SJSA1 (cell line): ENCODE measurements at regions not wholly inside any gene's neighbourhood (a gene's known extent, or its start where the extent isn't known, plus 50 kb on each side); places are given as distances from the start of the nearest gene placed in this dataset.

Source experiments
- DNase-seq, 2 experiments: peaks; one replicate each; pipeline ENCODE4 v3.0.0-alpha.2; 2015 to 2020; ENCODE audit warnings: low spot score in 2 of 2, low read depth in 1 of 2
- H3K27ac ChIP-seq: fragments of 250-450 bp; sonication (Bioruptor Pico); 2 replicates; pipeline ENCODE4 v1.5.1; 2020; ENCODE audit warnings: mild to moderate bottlenecking, moderate library complexity
- H3K27me3 ChIP-seq: fragments of 250-450 bp; sonication (Bioruptor Pico); replicated peaks from 2 replicates; pipeline ENCODE4 v1.5.1; 2020; ENCODE audit warnings: mild to moderate bottlenecking, moderate library complexity
- H3K36me3 ChIP-seq: fragments of 250-450 bp; sonication (Bioruptor Pico); 2 replicates; pipeline ENCODE4 v1.5.1; 2020; ENCODE audit warnings: mild to moderate bottlenecking
- H3K4me1 ChIP-seq: fragments of 250-450 bp; sonication (Bioruptor Pico); replicated peaks from 2 replicates; pipeline ENCODE4 v1.6.1; 2021; ENCODE audit warnings: mild to moderate bottlenecking
- H3K4me3 ChIP-seq: fragments of 250-450 bp; sonication (Bioruptor Pico); 2 replicates; pipeline ENCODE4 v1.5.1; 2020; ENCODE audit warnings: mild to moderate bottlenecking
- H3K9me3 ChIP-seq: fragments of 250-450 bp; sonication (Bioruptor Pico); replicated peaks from 2 replicates; pipeline ENCODE4 v1.5.1; 2020; ENCODE audit warnings: mild to moderate bottlenecking

- Histone ChIP-seq H3K27ac (no peak overlapping the region), H3K9me3 (no peaks in the 10 kb centered on the region), H3K36me3 (no peaks in the 10 kb centered on the region), H3K4me1 (no peaks in the 10 kb centered on the region), H3K27me3 (no peaks in the 10 kb centered on the region; the same call in 1 of the 2 replicates), H3K4me3 (no peak overlapping the region)
- peak in 1 of 2 experiments; percentile 20 for DNase-seq
These were observed 411.7 kb downstream of the C6orf118 start for GRCh38 chr6:164897523-164898235.

GRCh38 chr6:164889980-164890379, 419.4 kb downstream of the C6orf118 start:
- no peaks in the 10 kb centered on the region; the same call in none of the 2 replicates for H3K27me3 ChIP-seq
- H3K4me1 ChIP-seq = no peaks in the 10 kb centered on the region
- H3K4me3 ChIP-seq = no peak overlapping the region
- no peaks in the 10 kb centered on the region for H3K9me3 ChIP-seq
- H3K27ac ChIP-seq = no peak overlapping the region
- DNase-seq = no peak
- no peaks in the 10 kb centered on the region for H3K36me3 ChIP-seq

DNA sequence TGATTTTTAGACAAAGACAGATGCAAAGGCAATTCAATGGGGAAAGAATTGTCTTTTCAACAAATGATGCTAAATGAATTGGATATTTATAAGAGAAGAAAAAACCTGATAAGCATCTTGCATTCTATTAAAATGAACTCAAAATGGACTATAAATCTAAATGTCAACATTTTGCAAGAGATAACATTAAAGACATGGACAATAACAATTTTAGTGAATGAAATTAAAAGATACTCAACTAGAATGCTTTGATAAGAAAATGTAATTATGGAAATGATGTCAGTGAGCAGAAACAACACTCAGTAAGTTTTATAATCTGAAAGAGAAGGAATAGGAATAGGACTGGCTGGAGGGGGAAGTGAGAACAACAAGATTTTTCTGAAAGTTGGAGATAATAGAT, 421.7 kb downstream of the C6orf118 start:
- H3K9me3 ChIP-seq = no peaks in the 10 kb centered on the region
- H3K27ac ChIP-seq = no peak overlapping the region
- H3K36me3 ChIP-seq = no peaks in the 10 kb centered on the region
- DNase-seq = no peak
- no peaks in the 10 kb centered on the region for H3K4me1 ChIP-seq
- no peaks in the 10 kb centered on the region; the same call in 1 of the 2 replicates for H3K27me3 ChIP-seq
- no peak overlapping the region for H3K4me3 ChIP-seq

DNA sequence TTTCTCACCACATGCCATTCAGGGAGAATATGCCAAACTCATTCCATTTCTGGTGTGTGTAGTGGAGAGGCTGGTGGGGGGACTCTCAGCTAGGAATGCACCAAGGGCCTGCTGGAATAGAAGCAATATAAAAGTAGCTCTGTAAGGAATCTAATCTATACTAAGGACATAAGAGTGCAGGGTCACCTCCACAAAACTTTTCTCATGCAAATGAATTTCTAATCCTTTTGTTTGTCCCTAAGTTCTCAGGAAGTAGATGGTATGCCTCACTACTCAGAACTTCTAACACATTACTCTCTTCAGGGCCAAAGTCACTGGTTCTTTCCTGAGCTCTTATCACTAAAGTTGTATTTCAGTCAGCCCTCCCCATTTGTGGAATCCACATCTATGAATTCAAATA, 427.2 kb downstream of the C6orf118 start:
- Histone ChIP-seq H3K27me3 (no peaks in the 10 kb centered on the region), H3K4me1 (no peaks in the 10 kb centered on the region), H3K9me3 (no peaks in the 10 kb centered on the region), H3K4me3 (no peak overlapping the region), H3K36me3 (no peaks in the 10 kb centered on the region), H3K27ac (no peak overlapping the region)
- no peak for DNase-seq

GRCh38 chr6:164871783-164872182, 437.6 kb downstream of the C6orf118 start:
- no peaks in the 10 kb centered on the region for H3K27me3 ChIP-seq
- no peak overlapping the region for H3K4me3 ChIP-seq
- H3K27ac ChIP-seq = no peak overlapping the region
- no peaks in the 10 kb centered on the region for H3K4me1 ChIP-seq
- DNase-seq = no peak
- H3K9me3 ChIP-seq = no peaks in the 10 kb centered on the region
- H3K36me3 ChIP-seq = no peaks in the 10 kb centered on the region

DNA sequence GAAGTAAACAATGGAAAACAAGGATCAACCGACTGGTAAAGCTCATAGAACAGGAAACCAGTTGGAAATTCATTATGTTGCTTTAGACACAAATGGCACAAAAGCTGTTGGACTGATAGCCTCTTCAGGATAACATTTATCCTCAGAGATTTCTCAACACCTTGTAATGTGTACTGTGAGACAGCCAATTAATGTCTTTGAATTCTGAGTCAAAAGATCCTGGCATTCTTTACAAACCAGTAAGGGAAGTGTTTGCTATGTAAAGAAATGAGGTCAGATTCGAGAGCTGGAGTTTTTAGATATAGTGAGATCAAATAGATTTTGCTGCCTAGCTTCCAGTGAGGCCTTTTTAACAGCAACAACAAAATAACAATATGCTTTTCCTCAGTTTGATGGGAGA, 439.2 kb downstream of the C6orf118 start:
- no peaks in the 10 kb centered on the region for H3K27me3 ChIP-seq
- H3K4me1 ChIP-seq = no peaks in the 10 kb centered on the region
- no peaks in the 10 kb centered on the region for H3K9me3 ChIP-seq

DNA sequence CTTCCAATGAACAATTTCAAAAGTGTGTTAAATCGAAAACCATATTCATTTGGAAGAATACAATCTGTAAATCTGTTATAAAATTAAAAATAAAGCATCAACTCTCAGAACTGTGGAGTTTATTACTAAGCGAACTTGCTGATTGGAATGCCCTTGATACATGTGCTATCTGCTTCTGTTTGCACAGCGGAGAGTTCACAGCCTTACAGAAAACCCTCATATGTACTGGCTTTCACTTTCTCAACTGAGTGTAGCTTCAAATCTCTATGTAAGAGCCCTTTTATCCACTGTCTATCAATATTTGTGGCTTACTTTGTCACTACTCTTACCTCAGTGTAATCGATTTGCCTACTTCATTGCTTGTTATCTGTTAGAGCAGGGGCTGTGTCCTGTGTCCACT, 447.4 kb downstream of the C6orf118 start:
- Histone ChIP-seq H3K27me3 (no peaks in the 10 kb centered on the region), H3K27ac (no peak overlapping the region), H3K9me3 (no peaks in the 10 kb centered on the region), H3K4me3 (no peak overlapping the region), H3K36me3 (no peaks in the 10 kb centered on the region), H3K4me1 (no peaks in the 10 kb centered on the region)
- no peak for DNase-seq

More for the DNA sequence above, 439.2 kb downstream of the C6orf118 start:
- Histone ChIP-seq H3K36me3 (no peaks in the 10 kb centered on the region), H3K27ac (no peak overlapping the region), H3K4me3 (no peak overlapping the region)
- no peak for DNase-seq

- no peak for DNase-seq
- Histone ChIP-seq H3K4me1 (no peaks in the 10 kb centered on the region), H3K27me3 (no peaks in the 10 kb centered on the region), H3K9me3 (no peaks in the 10 kb centered on the region), H3K4me3 (no peak overlapping the region), H3K27ac (no peak overlapping the region), H3K36me3 (no peaks in the 10 kb centered on the region)
These were observed 449.6 kb downstream of the C6orf118 start for GRCh38 chr6:164859816-164860215.

- H3K27me3 ChIP-seq = no peaks in the 10 kb centered on the region
- no peaks in the 10 kb centered on the region for H3K36me3 ChIP-seq
- no peaks in the 10 kb centered on the region for H3K9me3 ChIP-seq
- DNase-seq = no peak
- H3K27ac ChIP-seq = no peak overlapping the region
- H3K4me3 ChIP-seq = no peak overlapping the region
- H3K4me1 ChIP-seq = no peaks in the 10 kb centered on the region
These were observed 453.3 kb downstream of the C6orf118 start for GRCh38 chr6:164856138-164856537.

- Histone ChIP-seq H3K27ac (no peak overlapping the region), H3K9me3 (no peaks in the 10 kb centered on the region), H3K36me3 (no peaks in the 10 kb centered on the region), H3K4me3 (no peak overlapping the region), H3K27me3 (no peaks in the 10 kb centered on the region), H3K4me1 (no peaks in the 10 kb centered on the region)
- DNase-seq = no peak
These were observed 454.1 kb downstream of the C6orf118 start for GRCh38 chr6:164855281-164855680.

GRCh38 chr6:164854526-164854925, 454.9 kb downstream of the C6orf118 start:
- Histone ChIP-seq H3K36me3 (no peaks in the 10 kb centered on the region), H3K27me3 (no peaks in the 10 kb centered on the region), H3K27ac (no peak overlapping the region), H3K9me3 (no peaks in the 10 kb centered on the region), H3K4me1 (no peaks in the 10 kb centered on the region), H3K4me3 (no peak overlapping the region)
- no peak for DNase-seq

DNA sequence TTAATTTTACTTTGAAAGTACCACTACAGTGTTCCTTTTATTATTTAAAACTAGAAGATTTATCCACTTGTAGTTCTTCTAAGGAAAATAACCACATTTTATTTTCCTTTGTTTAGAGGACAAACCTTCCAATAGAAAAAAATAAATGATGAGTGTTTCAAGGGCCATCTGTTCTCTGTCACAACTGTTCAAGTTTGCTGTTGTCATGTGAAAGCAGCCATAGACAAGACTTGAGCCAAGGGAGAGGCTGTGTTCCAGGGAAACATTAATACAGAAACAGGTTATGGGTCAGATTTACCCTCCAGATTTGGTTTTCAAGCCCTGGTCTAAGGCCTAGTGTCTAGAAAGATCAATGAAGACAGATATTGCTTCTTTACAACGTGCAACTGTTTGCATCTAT, 463.6 kb downstream of the C6orf118 start:
- no peak for DNase-seq
- Histone ChIP-seq H3K36me3 (no peaks in the 10 kb centered on the region), H3K9me3 (no peaks in the 10 kb centered on the region), H3K4me1 (no peaks in the 10 kb centered on the region), H3K27me3 (no peaks in the 10 kb centered on the region), H3K4me3 (no peak overlapping the region), H3K27ac (no peak overlapping the region)

DNA sequence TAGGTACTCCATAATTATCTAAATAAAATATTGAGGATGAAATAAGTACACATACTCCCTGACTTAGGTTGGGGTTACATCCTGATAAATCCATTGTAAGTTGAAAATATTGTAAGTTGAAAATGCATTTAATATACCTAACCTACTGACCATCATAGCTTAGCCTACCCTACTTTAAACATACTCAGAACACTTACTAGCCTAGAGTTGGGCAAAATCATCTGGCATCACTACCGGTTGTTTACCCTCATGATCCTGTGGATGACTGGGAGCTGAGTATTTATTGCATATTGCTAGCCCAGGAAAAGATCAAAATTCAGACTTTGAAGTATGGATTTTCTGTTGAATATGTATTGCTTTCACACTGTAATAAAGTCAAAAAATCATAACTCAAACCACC, 467.3 kb downstream of the C6orf118 start:
- Histone ChIP-seq H3K4me3 (no peak overlapping the region), H3K27me3 (no peaks in the 10 kb centered on the region), H3K27ac (no peak overlapping the region), H3K9me3 (no peaks in the 10 kb centered on the region), H3K36me3 (no peaks in the 10 kb centered on the region), H3K4me1 (no peaks in the 10 kb centered on the region)
- DNase-seq = no peak

DNA sequence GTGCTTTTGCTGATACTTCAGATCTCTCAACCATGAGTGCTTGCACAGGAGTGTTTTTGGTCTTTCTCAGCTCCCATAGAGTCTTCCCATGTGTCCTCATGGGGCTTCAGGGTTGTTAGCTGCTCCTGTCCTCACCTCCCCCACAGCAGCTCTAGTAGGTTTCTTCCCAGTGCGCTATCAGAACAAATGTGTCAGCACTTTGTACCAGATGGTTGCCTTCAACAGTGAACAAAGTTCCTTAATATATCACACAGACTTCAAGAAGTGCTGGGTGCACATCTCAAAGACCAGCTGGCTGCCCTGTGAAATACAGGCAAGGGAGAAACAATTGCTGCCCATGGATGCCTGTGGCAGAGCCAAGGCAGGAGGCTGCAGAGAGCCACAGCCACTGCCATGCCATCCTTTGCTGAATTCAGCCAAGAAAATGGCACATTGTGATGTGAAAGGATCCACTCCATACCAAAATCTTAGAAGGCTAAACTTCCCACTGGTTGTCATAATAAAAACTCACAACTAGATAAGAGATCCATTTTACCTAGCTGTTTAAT, 471.3 kb downstream of the C6orf118 start:
- Histone ChIP-seq H3K4me3 (no peak overlapping the region), H3K27me3 (no peaks in the 10 kb centered on the region), H3K27ac (no peak overlapping the region), H3K9me3 (no peaks in the 10 kb centered on the region), H3K4me1 (peaks cover 13% of the 10 kb centered on the region), H3K36me3 (no peaks in the 10 kb centered on the region)
- no peak for DNase-seq

DNA sequence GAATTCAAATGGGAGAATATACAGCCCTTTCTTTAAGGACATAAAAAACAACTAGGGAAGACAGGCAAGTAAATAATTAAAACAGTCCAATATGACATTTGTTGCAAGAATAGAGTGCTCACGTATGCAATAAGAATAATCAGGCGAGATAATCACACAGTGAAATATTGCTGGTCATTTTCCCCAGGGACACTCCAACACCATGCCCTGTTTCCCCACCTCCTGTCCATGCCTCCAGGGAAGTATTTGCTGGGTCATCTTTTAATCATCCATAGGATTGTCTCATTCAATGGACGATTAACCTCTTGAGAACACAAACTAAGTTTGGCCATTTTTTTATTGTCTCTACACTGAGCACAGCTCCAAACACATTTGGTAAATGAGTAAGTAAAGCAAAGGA, 472.9 kb downstream of the C6orf118 start:
- DNase-seq = no peak
- no peaks in the 10 kb centered on the region for H3K36me3 ChIP-seq
- H3K27ac ChIP-seq = no peak overlapping the region
- H3K4me1 ChIP-seq = peaks cover 13% of the 10 kb centered on the region
- no peak overlapping the region for H3K4me3 ChIP-seq
- no peaks in the 10 kb centered on the region for H3K27me3 ChIP-seq
- no peaks in the 10 kb centered on the region for H3K9me3 ChIP-seq
